ENCODE measurements at regions not wholly inside any gene's neighbourhood (a gene's known extent, or its start where the extent isn't known, plus 50 kb on each side); places are given as distances from the start of the nearest gene placed in this dataset.

- no peaks in the 10 kb centered on the region for H3K9me3 ChIP-seq (ENCODE audit: control insufficient read depth in 4 of 4, low read length in 3 of 4)
- no peaks in the 10 kb centered on the region for H3K36me3 ChIP-seq (ENCODE audit: control insufficient read depth in 4 of 4, insufficient read depth in 3 of 4, low read depth in 1 of 4, low read length in 3 of 4)
- H3K9ac ChIP-seq (ENCODE audit: low read depth in 1 of 2, low read length in 2 of 2): no peak overlapping the region
- 50% methylated on average over 2 of the region's 2 CpGs for WGBS
- DNase-seq (ENCODE audit: low spot score): no peak
- no peaks in the 10 kb centered on the region for H3K4me1 ChIP-seq (ENCODE audit: control insufficient read depth in 4 of 4, insufficient read depth in 4 of 4, low read length in 3 of 4)
- H3K4me3 ChIP-seq (ENCODE audit: low read depth in 1 of 3, low read length in 3 of 3): no peak overlapping the region
- H3K27ac ChIP-seq (ENCODE audit: low read depth in 1 of 2, low read length in 2 of 2): no peak overlapping the region
- TF ChIP-seq RAD21 (IDR thresholded peaks at IDR 0.05) (no peak), FOXA1 (IDR thresholded peaks at IDR 0.05) (no peak), JUND (IDR thresholded peaks at IDR 0.05) (no peak), YY1 (IDR thresholded peaks at IDR 0.05) (no peak), SP1 (IDR thresholded peaks at IDR 0.05) (no peak), FOXA2 (IDR thresholded peaks at IDR 0.05) (no peak)
- TF ChIP-seq, protein P1, sequence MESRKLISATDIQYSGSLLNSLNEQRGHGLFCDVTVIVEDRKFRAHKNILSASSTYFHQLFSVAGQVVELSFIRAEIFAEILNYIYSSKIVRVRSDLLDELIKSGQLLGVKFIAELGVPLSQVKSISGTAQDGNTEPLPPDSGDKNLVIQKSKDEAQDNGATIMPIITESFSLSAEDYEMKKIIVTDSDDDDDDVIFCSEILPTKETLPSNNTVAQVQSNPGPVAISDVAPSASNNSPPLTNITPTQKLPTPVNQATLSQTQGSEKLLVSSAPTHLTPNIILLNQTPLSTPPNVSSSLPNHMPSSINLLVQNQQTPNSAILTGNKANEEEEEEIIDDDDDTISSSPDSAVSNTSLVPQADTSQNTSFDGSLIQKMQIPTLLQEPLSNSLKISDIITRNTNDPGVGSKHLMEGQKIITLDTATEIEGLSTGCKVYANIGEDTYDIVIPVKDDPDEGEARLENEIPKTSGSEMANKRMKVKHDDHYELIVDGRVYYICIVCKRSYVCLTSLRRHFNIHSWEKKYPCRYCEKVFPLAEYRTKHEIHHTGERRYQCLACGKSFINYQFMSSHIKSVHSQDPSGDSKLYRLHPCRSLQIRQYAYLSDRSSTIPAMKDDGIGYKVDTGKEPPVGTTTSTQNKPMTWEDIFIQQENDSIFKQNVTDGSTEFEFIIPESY (IDR thresholded peaks at IDR 0.05): no peak
- peaks cover 0 to 2% (median 0%) of the 10 kb centered on the region in 4 donors for H3K27me3 ChIP-seq (ENCODE audit: control insufficient read depth in 4 of 4, insufficient read depth in 4 of 4, low read length in 3 of 4)
Observed at GRCh38 chr12:58450868-58451482, 469.3 kb downstream of the LRIG3 start.

DNA sequence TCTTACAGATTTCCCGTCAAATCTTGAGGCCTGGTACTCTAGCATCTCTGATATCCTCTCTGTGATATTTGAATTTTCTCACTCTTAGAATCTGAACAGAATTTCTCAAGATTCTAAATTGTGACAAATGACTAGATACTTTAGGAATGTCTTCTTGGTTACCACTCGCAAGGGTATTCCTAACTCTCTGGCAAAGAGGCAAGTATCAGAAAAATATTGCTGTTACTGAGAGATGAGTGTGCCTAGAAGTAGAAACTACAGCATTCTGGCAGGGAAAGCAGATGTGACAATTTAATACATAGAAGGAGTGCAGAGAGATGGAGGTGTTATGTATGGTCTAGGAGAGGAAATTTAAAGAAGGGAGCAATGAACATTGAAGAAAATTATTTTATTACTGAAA lies 467.8 kb downstream of the LRIG3 start:
- Histone ChIP-seq H3K4me3 (ENCODE audit: low read depth in 1 of 3, low read length in 3 of 3) (no peak overlapping the region), H3K4me1 (ENCODE audit: control insufficient read depth in 4 of 4, insufficient read depth in 4 of 4, low read length in 3 of 4) (no peaks in the 10 kb centered on the region), H3K27ac (ENCODE audit: low read depth in 1 of 2, low read length in 2 of 2) (no peak overlapping the region), H3K27me3 (ENCODE audit: control insufficient read depth in 4 of 4, insufficient read depth in 4 of 4, low read length in 3 of 4) (no peaks in the 10 kb centered on the region), H3K9ac (ENCODE audit: low read depth in 1 of 2, low read length in 2 of 2) (no peak overlapping the region), H3K9me3 (ENCODE audit: control insufficient read depth in 4 of 4, low read length in 3 of 4) (no peaks in the 10 kb centered on the region), H3K36me3 (ENCODE audit: control insufficient read depth in 4 of 4, insufficient read depth in 3 of 4, low read depth in 1 of 4, low read length in 3 of 4) (no peaks in the 10 kb centered on the region)
- no peak for TF ChIP-seq RXRA (IDR thresholded peaks at IDR 0.05)
- no peak for TF ChIP-seq TAF1 (conservative IDR thresholded peaks at IDR 0.05)
- TF ChIP-seq, protein P2, sequence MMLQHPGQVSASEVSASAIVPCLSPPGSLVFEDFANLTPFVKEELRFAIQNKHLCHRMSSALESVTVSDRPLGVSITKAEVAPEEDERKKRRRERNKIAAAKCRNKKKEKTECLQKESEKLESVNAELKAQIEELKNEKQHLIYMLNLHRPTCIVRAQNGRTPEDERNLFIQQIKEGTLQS (IDR thresholded peaks at IDR 0.05): no peak
- TF ChIP-seq, protein P1 (IDR thresholded peaks at IDR 0.05): no peak
- no peak for TF ChIP-seq NR2F2 (IDR thresholded peaks at IDR 0.05)
- TF ChIP-seq JUND (IDR thresholded peaks at IDR 0.05): no peak
- no peak for TF ChIP-seq FOXA1 (IDR thresholded peaks at IDR 0.05)
- TF ChIP-seq, protein P3, sequence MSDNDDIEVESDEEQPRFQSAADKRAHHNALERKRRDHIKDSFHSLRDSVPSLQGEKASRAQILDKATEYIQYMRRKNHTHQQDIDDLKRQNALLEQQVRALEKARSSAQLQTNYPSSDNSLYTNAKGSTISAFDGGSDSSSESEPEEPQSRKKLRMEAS (IDR thresholded peaks at IDR 0.05): no peak
- no peak for DNase-seq (ENCODE audit: low spot score)
- WGBS: 50% methylated on average over 2 of the region's 2 CpGs

DNA sequence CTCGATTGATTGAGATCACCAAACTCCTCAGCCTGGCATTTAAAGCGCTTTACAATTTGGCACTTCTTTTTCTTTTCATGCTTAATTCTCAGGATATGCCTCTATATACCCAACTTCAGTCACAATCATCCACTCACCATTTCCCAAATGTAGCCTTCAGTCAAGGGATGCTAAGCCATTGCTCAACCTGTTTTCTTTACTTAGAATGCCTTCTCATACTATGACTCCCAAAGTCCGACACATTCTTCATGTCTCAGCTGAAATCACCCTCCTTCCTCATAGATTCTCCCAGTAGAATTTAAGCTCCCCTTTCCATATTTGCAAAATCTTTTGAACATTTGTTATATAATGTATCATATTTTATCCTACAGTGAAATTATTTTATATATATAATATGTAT lies 467.0 kb downstream of the LRIG3 start:
- no peak for DNase-seq (ENCODE audit: low spot score)
- no peak for TF ChIP-seq RXRA (IDR thresholded peaks at IDR 0.05)
- no peak for TF ChIP-seq SP1 (IDR thresholded peaks at IDR 0.05)
- TF ChIP-seq JUND (IDR thresholded peaks at IDR 0.05): no peak
- TF ChIP-seq, protein P2 (IDR thresholded peaks at IDR 0.05): no peak
- TF ChIP-seq EGR1 (IDR thresholded peaks at IDR 0.05; ENCODE audit: low read depth in 2 of 2): no peak
- TF ChIP-seq, protein P4, sequence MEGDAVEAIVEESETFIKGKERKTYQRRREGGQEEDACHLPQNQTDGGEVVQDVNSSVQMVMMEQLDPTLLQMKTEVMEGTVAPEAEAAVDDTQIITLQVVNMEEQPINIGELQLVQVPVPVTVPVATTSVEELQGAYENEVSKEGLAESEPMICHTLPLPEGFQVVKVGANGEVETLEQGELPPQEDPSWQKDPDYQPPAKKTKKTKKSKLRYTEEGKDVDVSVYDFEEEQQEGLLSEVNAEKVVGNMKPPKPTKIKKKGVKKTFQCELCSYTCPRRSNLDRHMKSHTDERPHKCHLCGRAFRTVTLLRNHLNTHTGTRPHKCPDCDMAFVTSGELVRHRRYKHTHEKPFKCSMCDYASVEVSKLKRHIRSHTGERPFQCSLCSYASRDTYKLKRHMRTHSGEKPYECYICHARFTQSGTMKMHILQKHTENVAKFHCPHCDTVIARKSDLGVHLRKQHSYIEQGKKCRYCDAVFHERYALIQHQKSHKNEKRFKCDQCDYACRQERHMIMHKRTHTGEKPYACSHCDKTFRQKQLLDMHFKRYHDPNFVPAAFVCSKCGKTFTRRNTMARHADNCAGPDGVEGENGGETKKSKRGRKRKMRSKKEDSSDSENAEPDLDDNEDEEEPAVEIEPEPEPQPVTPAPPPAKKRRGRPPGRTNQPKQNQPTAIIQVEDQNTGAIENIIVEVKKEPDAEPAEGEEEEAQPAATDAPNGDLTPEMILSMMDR (IDR thresholded peaks at IDR 0.05; ENCODE audit: low read depth, low read length, missing input control): no peak
- no peak for TF ChIP-seq TAF1 (conservative IDR thresholded peaks at IDR 0.05)
- TF ChIP-seq, protein P3 (IDR thresholded peaks at IDR 0.05): no peak
- TF ChIP-seq HNF4A (conservative IDR thresholded peaks at IDR 0.05): no peak
- Histone ChIP-seq H3K27me3 (ENCODE audit: control insufficient read depth in 4 of 4, insufficient read depth in 4 of 4, low read length in 3 of 4) (no peaks in the 10 kb centered on the region), H3K9ac (ENCODE audit: low read depth in 1 of 2, low read length in 2 of 2) (no peak overlapping the region), H3K4me1 (ENCODE audit: control insufficient read depth in 4 of 4, insufficient read depth in 4 of 4, low read length in 3 of 4) (no peaks in the 10 kb centered on the region), H3K27ac (ENCODE audit: low read depth in 1 of 2, low read length in 2 of 2) (no peak overlapping the region), H3K9me3 (ENCODE audit: control insufficient read depth in 4 of 4, low read length in 3 of 4) (no peaks in the 10 kb centered on the region), H3K4me3 (ENCODE audit: low read depth in 1 of 3, low read length in 3 of 3) (no peak overlapping the region), H3K36me3 (ENCODE audit: control insufficient read depth in 4 of 4, insufficient read depth in 3 of 4, low read depth in 1 of 4, low read length in 3 of 4) (no peaks in the 10 kb centered on the region)
- 64% methylated on average over 3 of the region's 3 CpGs for WGBS

Measured in liver (tissue), 8 donors.